PC-9 (cell line): ENCODE measurements at regions not wholly inside any gene's neighbourhood (a gene's known extent, or its start where the extent isn't known, plus 50 kb on each side); places are given as distances from the start of the nearest gene placed in this dataset.

Experiments used
- CTCF ChIP-seq: fragments of 200-600 bp; sonication (generic); conservative IDR thresholded peaks from 2 replicates; pipeline ENCODE4 v1.6.1; 2017; ENCODE audit warnings: mixed run types, antibody characterized with exemption, mild to moderate bottlenecking, moderate library complexity
- EZH2 ChIP-seq: fragments of 200-600 bp; sonication (generic); IDR thresholded peaks from 2 replicates; pipeline ENCODE4 v1.8.0; 2017; ENCODE audit warnings: antibody characterized with exemption, low read depth

- TF ChIP-seq CTCF (no peak), EZH2 (no peak)
Observed at GRCh38 chr4:185921583-185922555, 109.9 kb upstream of the SORBS2 start.
